Germinal center (tissue), 1 donor: ENCODE measurements at regions not wholly inside any gene's neighbourhood (a gene's known extent, or its start where the extent isn't known, plus 50 kb on each side); places are given as distances from the start of the nearest gene placed in this dataset.
"Not testable (repeated sequence)": the region's sequence is repeated elsewhere in the genome, so short reads cannot be mapped to it uniquely, and the experiment has no call there.

Experiments
- DNase-seq: peaks from one replicate; pipeline ENCODE4 v3.0.0; 2012; ENCODE audit warnings: mixed read lengths, low spot score

GRCh38 chr20:40634891-40635290, 54.1 kb downstream of the MAFB start:
- no peak for DNase-seq

- no peak for DNase-seq
Measured at GRCh38 chr20:40633123-40633850, 55.7 kb downstream of the MAFB start.

GRCh38 chr20:40632346-40632976, 56.6 kb downstream of the MAFB start:
- no peak for DNase-seq

- no peak for DNase-seq
Measured at GRCh38 chr20:40631119-40631631, 57.9 kb downstream of the MAFB start.

GRCh38 chr20:40630713-40631112, 58.3 kb downstream of the MAFB start:
- no peak for DNase-seq

GRCh38 chr20:40630099-40630498, 58.9 kb downstream of the MAFB start:
- DNase-seq, result no peak

GRCh38 chr20:40628877-40629276, 60.2 kb downstream of the MAFB start:
- DNase-seq, result no peak

- DNase-seq, result not testable (repeated sequence)
Measured at GRCh38 chr20:40619053-40619452, 70.0 kb downstream of the MAFB start.

GRCh38 chr20:40617594-40617993, 71.4 kb downstream of the MAFB start:
- no peak for DNase-seq

- DNase-seq, result no peak
Measured at GRCh38 chr20:40612837-40613236, 76.2 kb downstream of the MAFB start.

GRCh38 chr20:40612247-40612646, 76.8 kb downstream of the MAFB start:
- DNase-seq, result no peak

GRCh38 chr20:40610730-40611129, 78.3 kb downstream of the MAFB start:
- DNase-seq, result no peak

GRCh38 chr20:40607927-40608326, 81.1 kb downstream of the MAFB start:
- DNase-seq, result no peak

- no peak for DNase-seq
Measured at GRCh38 chr20:40606660-40607059, 82.4 kb downstream of the MAFB start.

GRCh38 chr20:40606237-40606636, 82.8 kb downstream of the MAFB start:
- DNase-seq, result no peak

- no peak for DNase-seq
Measured at GRCh38 chr20:40604416-40604815, 84.6 kb downstream of the MAFB start.

- no peak for DNase-seq
Measured at GRCh38 chr20:40603057-40603651, 85.9 kb downstream of the MAFB start.

GRCh38 chr20:40602381-40602780, 86.7 kb downstream of the MAFB start:
- DNase-seq, result no peak

- no peak for DNase-seq
Measured at GRCh38 chr20:40600441-40601219, 88.4 kb downstream of the MAFB start.

- no peak for DNase-seq
Measured at GRCh38 chr20:40599987-40600386, 89.0 kb downstream of the MAFB start.

GRCh38 chr20:40592941-40593340, 96.1 kb downstream of the MAFB start:
- no peak for DNase-seq

GRCh38 chr20:40591536-40591935, 97.5 kb downstream of the MAFB start:
- DNase-seq, result no peak
